ENCODE measurements at regions not wholly inside any gene's neighbourhood (a gene's known extent, or its start where the extent isn't known, plus 50 kb on each side); places are given as distances from the start of the nearest gene placed in this dataset.

DNA sequence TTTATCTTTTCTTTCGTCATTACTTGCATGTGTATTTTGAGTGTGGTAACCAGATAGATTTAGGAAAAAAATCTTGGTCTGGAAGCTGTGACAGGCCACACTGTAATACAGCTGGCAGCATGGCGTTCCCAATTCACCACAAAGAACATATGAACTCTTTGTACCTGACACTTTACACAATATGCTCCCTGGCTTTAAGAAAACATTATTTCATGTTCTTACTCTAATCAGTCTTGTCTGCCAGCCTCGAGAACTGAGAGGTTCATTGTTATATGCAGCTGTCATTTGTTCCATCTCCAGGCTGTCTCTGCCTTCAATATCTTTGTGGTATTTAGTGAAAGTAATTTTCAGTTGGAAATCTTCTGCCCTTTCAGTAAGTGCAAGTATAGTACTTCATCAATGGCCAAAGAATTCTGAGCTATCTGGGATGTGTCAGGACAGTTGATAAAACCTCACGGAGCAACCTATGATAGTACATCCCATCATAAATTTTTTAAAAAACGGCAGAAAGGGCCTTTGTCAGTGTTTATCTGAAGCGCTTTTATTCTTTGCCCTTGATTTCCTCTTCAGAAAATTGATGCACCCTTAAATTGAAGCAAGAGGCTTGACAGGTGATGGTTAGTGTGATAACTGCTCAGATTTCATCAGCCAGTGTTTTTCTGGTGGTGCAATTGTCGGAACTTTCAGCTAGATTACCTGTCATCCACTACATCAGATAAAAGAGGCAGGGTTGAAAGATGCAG, 146.3 kb upstream of the SP8 start:
- H4K8ac ChIP-seq (ENCODE audit: low read depth in 2 of 2, low read length in 2 of 2): no peak overlapping the region
- H3K4me2 ChIP-seq (ENCODE audit: low read depth, low read length): no peak overlapping the region
- DNase-seq: no peak
- H4K91ac ChIP-seq (ENCODE audit: insufficient read depth, low read depth, low read length): no peak overlapping the region
- no peak overlapping the region for H3K4me3 ChIP-seq (ENCODE audit: insufficient read depth, low read depth, low read length)
- no peak overlapping the region for H2BK5ac ChIP-seq (ENCODE audit: low read depth, low read length, poor library complexity, severe bottlenecking)
- H3K23ac ChIP-seq (ENCODE audit: low read depth, low read length): no peak overlapping the region
- ATAC-seq (ENCODE audit: low read depth): no peak
- H4K20me1 ChIP-seq (ENCODE audit: insufficient read depth, low read length): no peaks in the 10 kb centered on the region
- no peaks in the 10 kb centered on the region for H3K79me1 ChIP-seq (ENCODE audit: low read depth in 1 of 2, low read length in 2 of 2)
- no peak overlapping the region for H2BK15ac ChIP-seq (ENCODE audit: low read depth, low read length)
- no TSS peak for BruUV-seq (replicated peaks)
- no peaks in the 10 kb centered on the region for H3K4me1 ChIP-seq (ENCODE audit: control insufficient read depth, insufficient read depth, low read length)
- H3K18ac ChIP-seq (ENCODE audit: low read depth, low read length): no peak overlapping the region
- in situ Hi-C loops (cut with MboI; ENCODE audit: low sequenced_read_pairs) (no loop called here), dilution Hi-C loops (cut with HindIII; ENCODE audit: low sequenced_read_pairs, unreplicated experiment) (no loop called here), intact Hi-C loops (cut with micrococcal nuclease) (no loop called here)
- H3K27me3 ChIP-seq (ENCODE audit: control insufficient read depth, insufficient read depth, low read length): no peaks in the 10 kb centered on the region
- no peak overlapping the region for H2AFZ ChIP-seq (replicated peaks; ENCODE audit: low read length, poor library complexity)
- no peak overlapping the region for H3K14ac ChIP-seq (replicated peaks; ENCODE audit: low read depth, low read length)
- H3K56ac ChIP-seq (ENCODE audit: extremely low read depth, insufficient read depth, low read length): no peak overlapping the region
- no peak overlapping the region for H2BK20ac ChIP-seq (ENCODE audit: low read depth, low read length)
- H2BK120ac ChIP-seq (ENCODE audit: low read depth, low read length): no peak overlapping the region
- H4K5ac ChIP-seq (ENCODE audit: low read depth, low read length): no peak overlapping the region
- no peak overlapping the region for H3K27ac ChIP-seq (ENCODE audit: insufficient read depth, low read length)
- H3K36me3 ChIP-seq (ENCODE audit: control insufficient read depth, insufficient read depth, low read length): no peaks in the 10 kb centered on the region
- ChIA-PET POLR2A (ENCODE audit: unreplicated experiment) (no interaction called here), CTCF (no interaction called here)
- no CpG with 5 or more reads among the region's 7 CpGs for WGBS, 2 experiments (ENCODE audit: extremely low coverage in 2 of 2, insufficient read length in 1 of 2)
- H2AK5ac ChIP-seq (ENCODE audit: low read depth, low read length): no peak overlapping the region
- no peaks in the 10 kb centered on the region for H3K9me1 ChIP-seq (ENCODE audit: insufficient read depth, low read length)
- no peak overlapping the region for H3K9ac ChIP-seq (ENCODE audit: low read depth, low read length)
- no peak overlapping the region for H3K4ac ChIP-seq (ENCODE audit: low read depth, low read length)
- no peaks in the 10 kb centered on the region for H3K9me3 ChIP-seq (ENCODE audit: control insufficient read depth, insufficient read depth, low read length)
- TF ChIP-seq SMC3 (IDR thresholded peaks at IDR 0.05; ENCODE audit: low read depth, low read length): no peak
- no peak for TF ChIP-seq RAD21 (IDR thresholded peaks at IDR 0.05; ENCODE audit: low read length)
- no peak for TF ChIP-seq RFX5 (IDR thresholded peaks at IDR 0.05; ENCODE audit: low read depth, low read length)
- no peak for TF ChIP-seq CHD1 (IDR thresholded peaks at IDR 0.05; ENCODE audit: low read depth, low read length)
- TF ChIP-seq CEBPB (IDR thresholded peaks at IDR 0.05; ENCODE audit: low read depth, low read length): no peak
- TF ChIP-seq NFE2L2 (IDR thresholded peaks at IDR 0.05; ENCODE audit: low read depth, low read length): no peak
- TF ChIP-seq MAFK (IDR thresholded peaks at IDR 0.05; ENCODE audit: low read depth, low read length): no peak
- TF ChIP-seq RCOR1 (IDR thresholded peaks at IDR 0.05; ENCODE audit: insufficient replicate concordance, low read length): no peak
- TF ChIP-seq MAZ (IDR thresholded peaks at IDR 0.05; ENCODE audit: borderline replicate concordance, low read depth, low read length): no peak
- H2AK9ac ChIP-seq (replicated peaks; ENCODE audit: low read depth, low read length, poor library complexity): no peak overlapping the region
